Upper lobe of right lung (tissue), 1 donor: ENCODE measurements at regions not wholly inside any gene's neighbourhood (a gene's known extent, or its start where the extent isn't known, plus 50 kb on each side); places are given as distances from the start of the nearest gene placed in this dataset.
"Not testable (repeated sequence)": the region's sequence is repeated elsewhere in the genome, so short reads cannot be mapped to it uniquely, and the experiment has no call there.

ENCODE experiments used
- ATAC-seq: fragments of 200-7000 bp; cut with Tn5 transposase; one replicate; pipeline ENCODE4 v1.9.1; 2020; ENCODE audit warnings: mild to moderate bottlenecking, moderate library complexity
- DNase-seq: peaks from one replicate; pipeline ENCODE4 v3.0.0-alpha.2; 2020
- H3K27ac ChIP-seq: fragments of 200-600 bp; one replicate; pipeline ENCODE4 v1.8.0; 2022
- H3K27me3 ChIP-seq: fragments of 200-600 bp; one replicate; pipeline ENCODE4 v1.8.0; 2022; ENCODE audit warnings: mild to moderate bottlenecking
- H3K36me3 ChIP-seq: fragments of 200-600 bp; one replicate; pipeline ENCODE4 v1.8.0; 2022
- H3K4me1 ChIP-seq: fragments of 200-600 bp; one replicate; pipeline ENCODE4 v1.8.0; 2022
- H3K4me3 ChIP-seq: fragments of 200-600 bp; one replicate; pipeline ENCODE4 v1.8.0; 2022; ENCODE audit warnings: mild to moderate bottlenecking
- H3K9me3 ChIP-seq: fragments of 200-600 bp; one replicate; pipeline ENCODE4 v1.8.0; 2022
- intact Hi-C: fragments of 100-400 bp; cut with DNase I; formaldehyde crosslinking; loops from one replicate; pipeline ENCODE4 v1.11.0; 2022
- TF ChIP-seq, protein P1 (sequence below): fragments of 200-600 bp; IDR thresholded peaks from one replicate; pipeline ENCODE4 v1.8.0; 2022; ENCODE audit warnings: antibody characterized with exemption
- donor health status: DM: no; HTN: yes; CAD: no; lungs with severe emphysema.

DNA sequence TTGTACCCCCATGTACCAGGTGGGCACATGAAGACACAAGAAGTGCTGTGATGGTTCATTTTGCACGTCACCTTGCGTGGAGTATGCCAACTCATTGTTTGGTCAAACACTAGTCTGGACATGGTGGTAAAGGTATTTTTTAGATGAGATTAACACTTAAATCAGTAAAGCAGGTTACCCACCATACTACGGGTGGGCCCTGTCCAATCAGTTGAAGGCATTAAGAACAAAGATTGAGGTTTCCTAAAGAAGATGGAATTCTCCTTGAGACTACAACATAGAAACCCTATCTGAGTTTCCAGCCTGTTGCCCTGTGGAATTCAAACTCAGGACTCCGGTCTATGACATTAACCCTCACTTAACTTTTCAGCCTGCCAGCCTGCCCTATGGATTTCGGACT, 118.4 kb downstream of the RPLP1 start:
- ATAC-seq = no peak
- no peaks in the 10 kb centered on the region for H3K27me3 ChIP-seq
- TF ChIP-seq, protein P1, sequence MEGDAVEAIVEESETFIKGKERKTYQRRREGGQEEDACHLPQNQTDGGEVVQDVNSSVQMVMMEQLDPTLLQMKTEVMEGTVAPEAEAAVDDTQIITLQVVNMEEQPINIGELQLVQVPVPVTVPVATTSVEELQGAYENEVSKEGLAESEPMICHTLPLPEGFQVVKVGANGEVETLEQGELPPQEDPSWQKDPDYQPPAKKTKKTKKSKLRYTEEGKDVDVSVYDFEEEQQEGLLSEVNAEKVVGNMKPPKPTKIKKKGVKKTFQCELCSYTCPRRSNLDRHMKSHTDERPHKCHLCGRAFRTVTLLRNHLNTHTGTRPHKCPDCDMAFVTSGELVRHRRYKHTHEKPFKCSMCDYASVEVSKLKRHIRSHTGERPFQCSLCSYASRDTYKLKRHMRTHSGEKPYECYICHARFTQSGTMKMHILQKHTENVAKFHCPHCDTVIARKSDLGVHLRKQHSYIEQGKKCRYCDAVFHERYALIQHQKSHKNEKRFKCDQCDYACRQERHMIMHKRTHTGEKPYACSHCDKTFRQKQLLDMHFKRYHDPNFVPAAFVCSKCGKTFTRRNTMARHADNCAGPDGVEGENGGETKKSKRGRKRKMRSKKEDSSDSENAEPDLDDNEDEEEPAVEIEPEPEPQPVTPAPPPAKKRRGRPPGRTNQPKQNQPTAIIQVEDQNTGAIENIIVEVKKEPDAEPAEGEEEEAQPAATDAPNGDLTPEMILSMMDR = no peak
- H3K4me3 ChIP-seq = no peak overlapping the region
- H3K9me3 ChIP-seq = no peaks in the 10 kb centered on the region
- H3K27ac ChIP-seq = no peak overlapping the region
- no peaks in the 10 kb centered on the region for H3K36me3 ChIP-seq
- H3K4me1 ChIP-seq = no peaks in the 10 kb centered on the region
- no peak for DNase-seq
- intact Hi-C loops = no loop called here

DNA sequence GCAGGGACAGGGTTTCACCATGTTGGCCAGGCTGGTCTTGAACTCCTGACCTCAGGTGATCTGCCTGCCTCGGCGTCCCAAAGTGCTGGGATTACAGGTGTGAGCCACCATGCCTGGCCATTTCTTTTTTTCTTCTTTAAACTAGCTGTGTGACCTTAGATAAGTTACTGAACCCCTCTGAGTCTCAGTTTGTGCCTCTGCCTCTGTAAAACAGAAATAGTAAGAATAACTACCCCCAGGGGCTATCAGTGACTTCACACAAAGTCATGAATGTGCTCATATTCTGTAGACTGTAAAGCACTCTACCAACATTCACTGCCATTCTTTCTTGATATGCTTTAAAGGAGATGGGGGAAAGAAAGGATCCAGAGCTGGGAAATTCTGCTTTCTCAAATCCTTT, 120.7 kb downstream of the RPLP1 start:
- ATAC-seq, H3K4me3 ChIP-seq, intact Hi-C loops, H3K27me3 ChIP-seq, H3K36me3 ChIP-seq, DNase-seq, H3K27ac ChIP-seq, H3K9me3 ChIP-seq, H3K4me1 ChIP-seq: not testable (repeated sequence)

DNA sequence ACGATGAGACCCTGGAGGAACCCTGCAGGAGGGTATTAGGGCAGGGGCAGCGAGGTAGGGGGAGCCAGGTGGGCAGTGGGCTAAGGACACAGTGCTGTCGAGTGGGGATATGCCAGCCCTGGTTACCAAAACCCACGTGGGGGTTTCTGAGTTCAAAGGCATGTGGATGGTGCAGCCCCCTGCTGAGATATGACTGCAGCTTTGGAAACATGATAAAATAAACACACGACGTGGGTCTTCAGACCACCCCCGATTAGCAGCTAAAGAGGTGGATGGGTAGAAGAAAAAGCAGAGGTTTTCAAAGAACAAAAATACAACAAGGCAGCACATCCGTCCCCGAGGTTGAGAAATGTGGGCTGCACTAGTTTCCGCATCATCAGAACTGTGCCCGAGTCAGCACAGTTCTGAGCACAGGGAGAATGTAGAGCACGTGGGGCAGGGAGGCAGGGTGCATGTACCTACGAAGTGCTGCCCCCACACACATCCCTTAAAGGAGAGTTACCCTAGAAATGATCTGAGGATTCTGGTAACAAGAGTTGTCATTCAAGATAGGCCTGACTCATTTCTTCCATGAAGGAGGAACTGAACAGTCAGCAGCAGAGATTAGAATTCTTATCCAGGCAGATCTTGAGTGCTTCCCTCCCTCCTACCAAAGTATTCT, 121.3 kb downstream of the RPLP1 start:
- Histone ChIP-seq H3K27me3 (no peaks in the 10 kb centered on the region), H3K27ac (no peak overlapping the region), H3K9me3 (no peaks in the 10 kb centered on the region), H3K36me3 (no peaks in the 10 kb centered on the region), H3K4me3 (no peak overlapping the region), H3K4me1 (peaks cover 1% of the 10 kb centered on the region)
- ATAC-seq (no peak), DNase-seq (no peak)
- intact Hi-C loops = no loop called here
- TF ChIP-seq, protein P1 = no peak

- DNase-seq = no peak
- Histone ChIP-seq H3K9me3 (no peaks in the 10 kb centered on the region), H3K4me3 (no peak overlapping the region), H3K4me1 (peaks cover 5% of the 10 kb centered on the region), H3K27me3 (no peaks in the 10 kb centered on the region), H3K27ac (no peak overlapping the region), H3K36me3 (no peaks in the 10 kb centered on the region)
- intact Hi-C loops = no loop called here
- TF ChIP-seq, protein P1 = no peak
- peak; percentile 20 for ATAC-seq
Observed at GRCh38 chr15:69574506-69574905, 121.9 kb downstream of the RPLP1 start.

DNA sequence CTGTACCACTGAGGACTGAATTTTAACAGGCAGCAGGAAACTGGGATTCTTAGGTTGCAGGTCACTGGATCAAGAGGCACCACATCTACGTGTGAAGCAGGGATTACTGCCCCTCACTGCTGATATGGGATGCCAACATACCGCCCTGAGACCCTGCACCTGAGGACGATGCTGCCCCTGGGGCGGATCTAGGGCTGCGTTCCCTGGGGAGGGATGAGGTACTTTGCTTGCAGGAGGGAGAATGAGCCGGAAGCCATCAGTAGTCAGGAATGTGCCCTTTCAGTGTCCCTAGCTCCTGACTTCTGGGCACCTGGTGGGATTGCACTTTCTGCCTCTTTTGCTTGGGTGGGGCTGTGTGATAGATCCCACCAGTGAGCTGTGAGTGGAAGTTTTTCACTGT, 122.8 kb downstream of the RPLP1 start:
- peaks cover 5% of the 10 kb centered on the region for H3K4me1 ChIP-seq

GRCh38 chr15:69576035-69576526, 123.5 kb downstream of the RPLP1 start:
- H3K4me3 ChIP-seq = no peak overlapping the region
- no peaks in the 10 kb centered on the region for H3K9me3 ChIP-seq
- H3K36me3 ChIP-seq = no peaks in the 10 kb centered on the region
- DNase-seq (peak; percentile 84), ATAC-seq (peak; percentile 90)
- no peak overlapping the region for H3K27ac ChIP-seq
- TF ChIP-seq, protein P1 = peak; percentile 74
- intact Hi-C loops = no loop called here
- H3K27me3 ChIP-seq = no peaks in the 10 kb centered on the region
- H3K4me1 ChIP-seq = peaks cover 5% of the 10 kb centered on the region

More for the DNA sequence above, 122.8 kb downstream of the RPLP1 start:
- ATAC-seq (no peak), DNase-seq (no peak)
- TF ChIP-seq, protein P1 = no peak
- H3K9me3 ChIP-seq = no peaks in the 10 kb centered on the region
- H3K4me3 ChIP-seq = no peak overlapping the region
- H3K36me3 ChIP-seq = no peaks in the 10 kb centered on the region
- intact Hi-C loops = no loop called here
- no peaks in the 10 kb centered on the region for H3K27me3 ChIP-seq
- no peak overlapping the region for H3K27ac ChIP-seq
